ENCODE measurements at regions not wholly inside any gene's neighbourhood (a gene's known extent, or its start where the extent isn't known, plus 50 kb on each side); places are given as distances from the start of the nearest gene placed in this dataset.

DNA sequence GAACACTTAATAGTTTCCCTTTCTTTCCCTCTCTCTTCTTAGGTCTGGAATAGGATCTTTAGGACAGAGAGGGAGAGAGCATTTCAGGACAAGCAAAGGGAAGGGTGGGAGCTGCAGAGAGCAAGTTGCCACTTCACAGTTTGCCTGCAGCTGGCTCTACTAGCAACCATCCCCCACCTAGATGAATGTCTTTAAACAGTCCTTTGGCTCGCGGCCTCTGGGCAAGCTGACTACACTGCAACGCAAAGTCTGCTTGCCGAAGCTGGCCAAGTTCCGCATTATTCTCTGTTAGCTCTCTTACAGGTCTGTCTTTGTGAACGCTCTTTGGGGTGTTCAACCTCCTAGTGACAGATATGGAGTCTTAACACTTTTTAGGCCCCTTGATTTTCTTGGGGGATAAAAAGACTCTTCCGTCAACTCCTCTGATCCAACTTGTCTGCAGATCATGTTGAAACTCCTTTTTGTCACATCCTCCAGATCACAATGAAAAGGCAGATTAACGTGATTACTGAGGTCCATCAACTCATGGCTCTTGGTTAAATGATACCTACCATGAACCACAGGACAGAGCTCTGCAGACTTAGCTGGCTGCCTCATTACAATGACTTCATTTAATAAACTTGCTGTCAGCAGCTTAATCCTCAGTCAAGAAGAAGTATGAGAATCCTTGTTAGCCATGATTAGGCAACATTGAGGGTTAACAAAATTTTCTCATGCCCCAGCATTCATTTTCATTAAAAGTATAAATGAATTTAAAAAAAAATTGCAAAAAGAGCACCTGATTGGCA is 74.6 kb downstream of the SLC4A3 start:
- TF ChIP-seq MEIS2 (CRISPR knock-in tag; IDR thresholded peaks at IDR 0.05) (no peak), EP300 (IDR thresholded peaks at IDR 0.05; ENCODE audit: low read depth in 2 of 2, low read length in 2 of 2) (no peak), EP300 (CRISPR knock-in tag; IDR thresholded peaks at IDR 0.05; ENCODE audit: borderline replicate concordance) (no peak), NFIC (IDR thresholded peaks at IDR 0.05; ENCODE audit: low read length) (no peak), RFX5 (IDR thresholded peaks at IDR 0.05; ENCODE audit: low read depth, low read length) (no peak)
- TF ChIP-seq, protein P1, sequence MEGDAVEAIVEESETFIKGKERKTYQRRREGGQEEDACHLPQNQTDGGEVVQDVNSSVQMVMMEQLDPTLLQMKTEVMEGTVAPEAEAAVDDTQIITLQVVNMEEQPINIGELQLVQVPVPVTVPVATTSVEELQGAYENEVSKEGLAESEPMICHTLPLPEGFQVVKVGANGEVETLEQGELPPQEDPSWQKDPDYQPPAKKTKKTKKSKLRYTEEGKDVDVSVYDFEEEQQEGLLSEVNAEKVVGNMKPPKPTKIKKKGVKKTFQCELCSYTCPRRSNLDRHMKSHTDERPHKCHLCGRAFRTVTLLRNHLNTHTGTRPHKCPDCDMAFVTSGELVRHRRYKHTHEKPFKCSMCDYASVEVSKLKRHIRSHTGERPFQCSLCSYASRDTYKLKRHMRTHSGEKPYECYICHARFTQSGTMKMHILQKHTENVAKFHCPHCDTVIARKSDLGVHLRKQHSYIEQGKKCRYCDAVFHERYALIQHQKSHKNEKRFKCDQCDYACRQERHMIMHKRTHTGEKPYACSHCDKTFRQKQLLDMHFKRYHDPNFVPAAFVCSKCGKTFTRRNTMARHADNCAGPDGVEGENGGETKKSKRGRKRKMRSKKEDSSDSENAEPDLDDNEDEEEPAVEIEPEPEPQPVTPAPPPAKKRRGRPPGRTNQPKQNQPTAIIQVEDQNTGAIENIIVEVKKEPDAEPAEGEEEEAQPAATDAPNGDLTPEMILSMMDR (CRISPR knock-in tag; IDR thresholded peaks at IDR 0.05): no peak
